HT-29 (cell line): ENCODE measurements at regions not wholly inside any gene's neighbourhood (a gene's known extent, or its start where the extent isn't known, plus 50 kb on each side); places are given as distances from the start of the nearest gene placed in this dataset.

Source experiments
- DNase-seq: peaks from one replicate; pipeline ENCODE4 v3.0.0-alpha.2; 2015; ENCODE audit warnings: low spot score

DNA sequence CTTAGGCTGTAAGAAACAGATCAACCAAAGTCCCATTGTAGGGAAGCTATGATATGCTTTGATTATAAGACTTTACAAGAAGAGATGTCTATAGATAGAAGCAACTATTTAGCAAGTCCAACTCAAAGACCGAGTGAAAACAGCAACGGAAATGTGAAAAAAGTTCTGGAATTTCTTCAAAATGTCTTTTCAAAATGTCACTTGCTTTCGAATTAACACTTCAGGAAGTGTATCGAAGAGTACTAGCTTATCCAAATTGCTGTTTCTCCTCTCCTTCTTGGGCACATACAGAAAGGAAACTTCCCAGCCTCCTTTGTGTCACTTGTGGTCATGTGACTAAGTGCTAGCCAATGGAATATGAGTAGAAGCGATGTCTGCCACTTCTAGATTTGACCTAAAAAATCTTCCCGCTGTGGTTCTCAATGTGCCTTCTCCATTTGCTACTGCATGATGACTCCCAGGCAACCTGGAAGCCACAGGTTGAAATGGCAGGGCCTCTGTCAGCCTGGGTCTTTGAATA, 89.9 kb downstream of the TSEN15 start:
- DNase-seq = no peak

DNA sequence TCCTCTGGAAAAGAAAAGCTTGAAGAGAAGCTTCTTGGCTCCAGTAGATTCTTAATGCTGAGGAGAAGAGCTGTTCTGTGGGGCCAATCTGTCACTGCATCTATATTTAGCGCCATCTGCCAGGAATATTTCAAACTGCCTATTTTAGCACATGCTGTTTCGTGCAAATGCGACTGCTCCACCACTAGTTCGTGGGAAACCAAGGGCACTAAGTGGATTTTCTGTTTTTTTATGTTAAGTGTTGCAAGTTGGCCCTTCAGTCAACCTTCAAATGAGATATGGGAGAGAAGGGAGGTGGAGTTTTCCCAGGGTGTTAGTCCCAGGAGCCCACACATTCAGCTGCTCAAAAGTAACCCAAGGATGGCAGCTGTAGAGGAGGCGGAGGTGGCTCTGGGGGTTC, 91.9 kb downstream of the TSEN15 start:
- peak; percentile 14 for DNase-seq

DNA sequence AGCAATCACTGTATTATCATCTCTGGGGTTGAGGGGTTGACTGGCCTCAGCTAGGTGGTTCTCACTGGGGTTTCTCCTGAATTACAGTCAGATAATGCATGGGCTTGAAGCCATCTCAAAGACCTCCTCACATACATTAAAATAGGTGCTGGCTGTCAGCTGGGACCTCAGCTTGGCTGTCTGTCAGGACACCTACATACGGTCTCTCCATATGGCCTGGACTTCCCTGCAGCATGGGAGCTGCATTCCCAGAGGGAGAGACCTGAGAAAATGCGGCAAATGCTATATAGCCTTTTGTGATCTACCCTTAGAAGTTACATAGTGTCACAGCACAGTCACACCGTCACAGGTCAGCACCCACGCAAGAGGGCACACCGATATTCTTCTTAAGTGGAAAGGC, 93.6 kb downstream of the TSEN15 start:
- DNase-seq = no peak

DNA sequence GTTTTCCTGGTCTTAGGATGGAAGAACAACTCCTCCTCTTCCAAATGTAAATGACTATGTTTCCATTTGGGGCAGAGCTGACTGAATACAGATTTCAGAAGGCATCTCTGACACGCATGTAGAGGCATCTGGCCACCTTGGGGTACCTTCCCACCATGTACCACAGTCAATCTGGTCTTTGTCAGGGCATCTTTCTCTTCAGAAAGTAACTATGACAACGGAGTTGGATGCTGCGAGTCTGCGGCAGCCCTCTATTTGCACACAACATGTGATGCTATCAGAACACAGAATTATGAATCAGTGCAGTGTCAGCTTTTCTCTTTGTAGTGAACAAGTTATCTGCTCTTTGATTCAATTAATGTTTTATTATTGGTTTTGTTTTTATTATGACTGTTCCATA, 94.7 kb downstream of the TSEN15 start:
- no peak for DNase-seq

DNA sequence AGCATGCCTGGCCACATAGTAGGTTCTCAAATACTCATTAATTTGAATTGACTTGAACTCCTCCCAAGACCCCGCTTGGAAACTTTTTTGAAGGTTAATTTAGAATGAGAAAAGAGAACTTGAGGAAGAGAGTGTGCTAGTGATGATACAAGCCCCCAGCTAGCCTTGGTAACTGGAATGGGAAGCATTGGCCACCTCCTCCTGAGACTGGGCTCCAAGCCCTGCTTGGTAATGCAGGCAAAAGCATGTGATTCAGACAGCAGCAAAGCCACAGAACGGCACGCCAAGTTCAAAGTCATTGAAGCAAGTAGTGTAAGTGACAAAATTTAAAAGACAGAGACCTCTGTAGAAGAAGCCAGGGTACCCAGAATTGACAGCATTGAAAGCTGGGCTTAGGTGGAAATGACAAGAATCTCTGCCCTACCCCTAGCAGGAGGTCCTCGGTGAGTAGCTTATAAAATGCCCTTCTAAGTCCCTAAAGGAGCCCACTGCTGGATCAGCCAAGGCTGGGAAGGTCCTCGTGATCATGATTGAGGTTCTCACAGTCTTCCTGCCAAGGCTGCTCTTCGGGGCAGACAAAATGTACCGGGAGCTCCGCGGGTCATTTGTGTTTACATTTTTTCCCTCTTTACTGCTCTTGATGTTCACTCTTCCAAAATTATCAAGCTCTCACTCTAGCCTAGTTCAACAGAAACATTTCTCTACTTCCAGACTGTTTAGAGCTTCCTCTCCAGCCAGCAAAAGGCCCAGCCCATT, 99.4 kb downstream of the TSEN15 start:
- no peak for DNase-seq

DNA sequence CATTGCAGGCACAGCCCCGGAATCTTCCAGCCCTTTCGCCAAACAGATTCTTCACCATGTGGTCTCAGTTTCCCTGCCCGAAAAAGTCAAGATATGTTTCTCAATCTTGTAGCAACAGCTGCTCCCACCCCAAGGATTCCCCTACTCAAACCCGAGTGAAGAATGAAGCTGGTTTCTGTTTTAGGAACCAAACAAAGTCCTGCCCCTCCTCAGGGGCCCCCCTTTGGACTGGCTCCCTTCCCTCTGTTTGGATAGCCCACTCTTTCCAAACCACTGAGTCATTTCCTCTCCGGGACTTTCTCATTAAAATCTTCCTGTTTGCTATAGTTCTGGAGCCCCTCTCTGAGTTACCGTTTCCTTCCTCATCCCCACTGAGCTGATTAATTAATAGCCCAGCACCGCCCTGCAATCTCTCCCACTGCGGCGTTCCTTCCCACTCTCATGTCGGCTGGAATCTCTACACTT, 100.9 kb downstream of the TSEN15 start:
- peak; percentile 11 for DNase-seq

DNA sequence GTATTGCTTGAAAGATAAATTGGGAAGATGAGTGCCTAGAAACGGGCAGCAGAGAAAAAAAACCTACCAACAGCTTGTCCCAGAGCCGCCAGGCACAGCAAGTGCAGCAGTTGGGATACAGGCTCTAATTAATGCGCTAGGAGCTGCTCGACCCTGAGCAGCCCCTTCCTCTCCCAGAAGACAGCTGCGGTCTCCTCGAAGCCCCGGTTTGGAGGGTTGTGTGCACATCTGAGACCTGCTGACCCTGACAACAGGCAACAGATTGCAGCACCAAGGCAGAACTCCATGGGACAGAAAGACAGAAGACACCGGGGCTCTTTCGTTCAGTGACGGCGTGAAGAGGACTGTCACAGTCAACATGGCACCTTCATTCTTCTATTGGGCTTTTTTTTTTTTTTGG, 101.4 kb downstream of the TSEN15 start:
- DNase-seq = no peak

DNA sequence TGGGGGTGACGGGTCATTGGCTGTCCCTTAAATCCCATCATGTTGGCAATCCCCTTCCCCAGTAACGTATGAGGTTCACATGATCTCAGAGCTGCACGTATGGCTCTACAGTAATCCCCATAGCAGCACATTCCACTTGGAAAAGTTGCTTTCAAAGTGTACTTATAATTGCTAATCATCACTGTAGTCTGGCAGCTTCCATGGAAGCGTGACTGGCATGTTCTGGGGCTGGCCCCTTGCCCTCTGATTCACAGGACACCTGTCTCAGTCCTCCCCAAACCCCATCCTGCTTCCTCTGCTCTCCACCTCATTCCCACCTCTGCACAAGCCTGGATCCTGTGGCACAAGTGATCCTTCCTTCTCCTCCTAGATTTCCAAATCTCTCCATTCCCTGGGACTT, 102.2 kb downstream of the TSEN15 start:
- no peak for DNase-seq

DNA sequence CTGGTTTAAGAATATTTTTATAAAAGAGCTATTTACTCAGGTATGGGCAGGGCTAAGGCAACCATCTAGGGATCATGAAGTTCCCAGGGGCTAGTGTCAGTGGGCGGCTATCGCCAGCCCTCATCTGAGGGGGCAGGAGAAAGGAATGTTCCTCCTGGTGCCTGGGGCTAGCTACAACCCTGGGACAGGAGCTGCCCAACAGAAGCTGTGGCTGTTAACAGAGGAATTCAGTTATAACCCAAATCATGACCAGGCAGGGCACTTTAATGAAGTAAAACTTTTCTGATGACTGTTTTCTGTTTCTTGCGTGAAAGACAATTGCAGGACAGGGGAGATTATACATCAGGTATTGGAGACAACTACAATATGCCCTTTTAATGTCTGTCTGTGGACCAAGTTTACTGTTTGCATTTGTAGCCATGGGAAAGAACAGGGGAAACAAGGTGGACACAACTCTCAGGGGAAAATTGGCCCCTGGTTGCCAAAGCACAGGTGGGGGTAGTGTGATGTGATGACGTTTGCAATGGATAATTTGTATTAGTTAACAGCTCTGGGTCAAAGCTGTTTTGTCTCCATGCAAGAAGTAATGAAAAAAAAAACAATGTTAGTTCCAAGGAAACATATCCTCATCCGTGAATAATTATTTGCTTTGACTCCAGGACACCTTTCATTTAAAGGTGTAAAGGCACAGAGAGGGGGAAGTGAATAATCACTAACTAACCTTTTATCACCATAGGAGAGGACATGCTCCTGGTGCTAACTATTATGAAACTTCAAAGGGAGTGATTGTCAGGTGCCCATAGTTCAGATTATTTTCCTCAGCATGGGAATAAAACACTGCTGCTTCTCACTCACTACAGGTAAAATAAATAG, 105.2 kb downstream of the TSEN15 start:
- no peak for DNase-seq

DNA sequence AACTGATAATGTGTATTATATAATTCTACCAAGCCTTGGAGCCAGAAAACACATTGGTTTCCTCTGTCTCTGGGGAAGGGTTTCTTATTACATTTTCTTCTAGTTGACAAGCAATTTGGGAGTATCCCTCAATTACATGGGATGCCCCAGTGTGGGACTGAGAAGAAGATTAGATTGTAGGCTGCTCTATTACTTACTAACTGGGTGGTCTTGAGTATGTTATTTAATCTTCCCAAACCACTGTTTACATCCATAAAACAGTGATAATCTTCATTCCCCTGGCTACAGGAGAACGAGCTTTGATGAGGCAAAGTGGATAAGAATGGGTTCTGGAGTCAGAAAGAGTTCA, 105.8 kb downstream of the TSEN15 start:
- no peak for DNase-seq

DNA sequence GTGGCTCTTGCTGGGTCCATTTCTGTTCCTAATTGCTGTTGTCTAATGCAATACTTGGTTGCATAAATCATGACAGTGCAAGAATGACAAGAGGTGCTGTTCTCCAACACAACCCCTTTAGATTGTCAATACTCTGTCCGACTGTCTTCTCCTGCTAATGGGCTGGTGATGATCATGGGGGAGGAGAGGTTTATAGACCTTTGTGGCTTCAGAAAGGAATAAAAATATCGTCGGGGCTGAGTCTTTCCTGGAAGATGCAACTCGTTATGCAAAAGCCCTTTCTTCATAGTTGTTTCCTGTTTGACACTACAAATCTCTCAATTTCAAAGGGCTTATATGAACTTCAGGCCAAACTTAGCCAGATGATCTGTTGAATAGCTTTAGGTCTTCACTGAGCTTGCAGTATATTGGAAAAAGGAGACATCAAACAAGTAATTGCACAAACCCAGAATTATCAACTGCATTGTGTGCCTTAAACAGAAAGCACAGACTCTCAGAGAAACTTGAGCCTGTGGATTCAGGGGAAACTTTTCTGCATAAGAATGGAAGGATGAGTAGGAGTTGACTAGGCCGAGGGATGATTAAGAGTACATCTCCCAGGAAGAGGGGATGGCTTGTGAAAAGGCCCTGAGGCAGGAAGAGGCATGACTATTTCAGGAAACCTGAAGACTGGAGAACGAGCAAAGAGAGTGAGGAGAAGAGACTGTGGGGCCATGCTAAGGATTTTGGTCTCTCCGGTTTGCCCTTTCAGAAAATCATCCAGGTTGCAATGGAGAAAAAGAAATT, 107.6 kb downstream of the TSEN15 start:
- DNase-seq = no peak

DNA sequence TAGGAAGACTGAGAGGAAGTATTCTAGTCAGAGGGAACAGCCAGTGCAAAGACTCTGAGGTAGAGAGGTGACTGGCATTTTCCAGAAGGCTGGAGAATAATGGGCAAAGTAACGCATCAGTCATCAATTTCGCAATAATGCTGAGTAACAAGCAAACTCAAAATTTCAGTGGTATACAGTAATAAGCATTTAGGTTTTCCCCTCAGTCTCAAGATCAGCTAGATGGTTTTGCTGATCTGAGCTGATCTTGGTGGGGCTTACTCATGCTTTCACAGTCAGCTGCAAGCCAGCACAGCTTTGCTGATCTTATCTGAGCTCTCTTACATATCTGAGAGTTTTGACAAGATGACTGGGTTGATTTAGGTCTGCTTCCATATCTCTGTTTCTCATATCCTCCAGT, 108.7 kb downstream of the TSEN15 start:
- DNase-seq = no peak

DNA sequence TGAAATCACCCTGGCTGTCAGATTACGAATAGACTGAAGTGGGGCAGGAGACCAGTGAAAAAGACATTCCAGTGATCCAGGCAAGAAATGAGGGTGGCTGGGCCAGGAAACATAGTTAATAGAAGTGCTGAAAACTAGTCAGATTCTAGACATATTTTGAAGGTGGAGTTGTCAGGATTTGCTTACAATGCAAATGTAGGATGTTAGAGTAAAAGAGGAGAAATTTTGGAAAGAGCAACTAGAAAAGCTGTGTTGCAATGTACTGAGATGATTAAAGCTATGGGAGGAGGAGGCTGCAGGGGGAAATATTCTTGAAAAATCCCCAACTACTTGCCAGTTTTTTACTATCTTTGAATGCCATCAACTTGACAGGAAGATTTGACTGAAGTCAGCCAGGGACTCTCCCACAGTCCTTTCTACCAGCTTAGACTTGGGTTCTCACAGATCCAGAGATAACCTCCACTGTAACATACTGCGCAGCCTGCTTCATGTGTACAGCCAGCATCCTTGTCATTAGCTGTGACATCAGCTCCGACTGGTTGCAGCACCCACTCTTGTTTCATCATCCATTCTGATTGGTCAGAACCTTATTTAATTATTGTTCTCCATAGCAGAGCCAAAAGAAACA, 109.7 kb downstream of the TSEN15 start:
- no peak for DNase-seq

DNA sequence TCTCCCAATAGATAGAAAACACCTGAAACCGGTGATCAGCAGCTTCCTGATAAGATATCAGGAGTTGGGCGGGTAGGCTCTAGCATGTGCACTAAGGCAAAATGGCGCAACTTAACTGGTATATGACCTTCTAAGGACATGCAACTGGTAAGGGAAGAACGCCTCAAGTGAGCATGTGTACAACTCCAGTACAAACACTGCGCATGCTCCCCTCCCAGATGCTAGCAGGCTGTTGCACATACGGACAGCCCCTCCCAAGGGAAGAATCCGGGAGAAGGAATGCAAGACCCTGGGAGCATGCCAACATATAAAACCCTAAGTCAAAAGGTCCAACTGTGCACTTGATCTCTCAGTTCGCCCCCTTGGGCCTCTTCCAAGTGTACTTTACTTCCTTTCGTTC, 110.8 kb downstream of the TSEN15 start:
- no peak for DNase-seq

DNA sequence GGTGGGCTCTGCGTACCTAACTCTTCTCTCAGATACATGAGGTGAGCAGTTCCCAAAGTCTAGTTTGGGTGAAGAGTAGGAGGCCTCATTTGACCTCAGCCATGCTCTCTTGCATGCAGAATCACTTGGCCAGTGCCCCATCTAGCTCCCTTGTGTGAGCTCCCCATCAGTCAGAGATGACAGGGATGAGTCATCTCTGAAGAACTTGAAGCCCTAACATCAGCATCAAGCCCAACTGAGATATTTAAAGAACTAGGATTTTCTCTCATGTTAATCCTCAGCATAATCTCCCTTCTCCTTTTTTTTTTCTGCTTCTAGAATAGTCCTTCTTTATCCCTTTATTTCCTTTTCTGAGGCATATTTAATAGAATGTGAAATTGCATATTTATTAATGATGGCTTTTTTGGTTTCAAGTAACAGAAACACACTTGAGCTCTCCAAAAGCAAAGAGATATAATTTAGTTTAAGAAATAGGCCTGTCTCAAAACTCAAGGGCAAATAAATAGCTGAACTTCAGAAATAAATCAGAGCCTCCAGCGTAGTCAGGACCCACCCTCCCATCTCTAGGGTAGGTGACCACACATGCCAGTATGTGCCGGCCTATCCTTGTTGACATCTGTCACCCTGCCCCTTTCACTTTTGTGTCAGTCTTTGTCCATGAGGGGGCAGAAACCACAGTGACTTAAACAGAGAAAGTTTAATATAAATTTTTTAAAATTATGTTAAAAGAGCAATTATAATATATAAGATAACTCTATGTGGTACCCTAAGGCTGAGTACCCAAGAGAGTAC, 112.3 kb downstream of the TSEN15 start:
- DNase-seq = no peak

DNA sequence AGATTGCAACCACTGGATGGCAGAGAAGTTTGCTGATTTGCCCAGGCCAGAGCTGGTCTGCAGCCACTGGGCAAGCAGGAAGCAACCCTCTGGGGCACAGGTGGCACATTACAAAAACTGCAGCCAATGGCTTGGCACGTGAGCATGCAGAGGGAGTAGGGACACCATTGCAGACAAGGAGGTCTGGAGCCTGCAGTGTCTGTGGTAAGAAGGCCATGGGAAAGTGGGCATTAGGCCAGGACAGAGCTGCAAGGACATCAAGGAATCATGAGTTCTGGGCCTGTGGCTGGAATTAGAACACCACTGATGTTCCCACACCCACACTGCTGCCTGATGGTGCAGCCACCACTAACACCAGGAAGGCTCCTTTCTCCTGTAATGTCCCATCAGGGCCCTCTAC, 113.0 kb downstream of the TSEN15 start:
- DNase-seq = no peak

DNA sequence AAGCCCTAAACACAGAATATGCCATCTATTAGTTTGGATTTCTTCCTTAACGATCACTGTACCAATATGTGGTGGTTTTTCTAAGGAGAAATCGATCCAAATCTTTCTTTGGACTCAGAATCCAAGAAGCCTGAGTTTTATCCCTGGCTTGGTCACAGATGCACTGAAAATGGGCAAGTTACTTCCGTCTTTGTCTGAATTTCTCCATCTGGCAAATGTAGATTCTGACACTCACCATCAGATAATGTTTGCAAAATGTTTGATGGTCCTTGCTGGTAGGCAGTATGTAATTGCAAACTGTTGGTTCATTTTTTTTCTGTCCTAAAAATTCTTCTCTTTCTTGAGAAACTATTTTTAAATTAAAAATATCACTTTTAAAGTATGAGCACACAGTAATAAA, 115.0 kb downstream of the TSEN15 start:
- DNase-seq = no peak

DNA sequence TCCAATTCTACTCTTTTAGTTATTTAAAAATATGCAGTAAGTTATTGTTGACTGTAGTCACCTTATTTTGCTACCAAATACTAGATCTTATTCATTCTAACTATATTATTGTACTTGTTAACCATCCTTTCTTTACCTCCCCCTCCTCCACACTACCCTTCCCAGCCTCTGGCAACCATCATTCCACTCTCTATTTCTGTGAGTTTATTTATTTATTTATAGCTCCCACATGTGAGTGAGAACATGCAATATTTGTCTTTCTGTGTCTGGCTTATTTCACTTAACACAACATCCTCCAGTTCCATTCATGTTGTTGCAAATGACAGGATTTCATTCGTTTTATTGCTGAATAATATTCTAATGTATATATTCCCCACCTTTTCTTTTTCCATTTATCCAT, 115.8 kb downstream of the TSEN15 start:
- DNase-seq = no peak

DNA sequence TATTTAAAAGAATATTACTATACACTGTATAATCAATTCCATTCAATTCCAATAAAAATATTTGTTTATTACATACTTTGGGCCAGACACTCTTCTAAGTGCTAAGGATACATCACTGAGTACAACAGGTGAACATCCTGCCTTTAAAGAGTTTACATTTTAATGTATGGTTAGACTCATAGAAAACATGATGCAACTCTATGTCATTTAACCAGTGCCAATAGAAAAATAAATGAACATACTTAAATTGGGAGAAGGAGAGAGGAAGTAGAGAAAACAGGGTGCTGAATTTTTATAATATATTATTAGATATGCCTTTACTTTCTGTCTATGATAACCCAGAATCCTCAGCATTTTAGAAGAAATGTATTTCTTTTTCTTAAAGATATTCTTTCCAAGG, 119.2 kb downstream of the TSEN15 start:
- DNase-seq = no peak

DNA sequence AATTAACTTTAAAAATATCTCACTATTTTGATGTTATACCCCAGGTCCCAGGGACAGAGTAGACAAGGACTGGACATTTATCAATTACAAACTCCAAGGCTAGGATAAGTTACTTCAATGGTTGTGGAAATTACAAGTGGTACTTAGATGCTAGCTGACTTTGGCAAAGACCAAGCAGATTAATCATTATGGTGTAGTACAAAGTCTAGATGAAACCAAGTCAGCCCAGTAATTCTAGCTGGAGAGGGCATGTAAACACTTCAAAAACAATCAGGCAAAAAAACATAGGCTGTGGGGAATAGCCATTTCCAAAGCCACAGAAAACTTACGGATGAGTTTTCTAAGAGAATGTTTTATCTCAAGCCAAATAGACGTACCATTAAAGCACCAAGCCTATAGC, 124.5 kb downstream of the TSEN15 start:
- DNase-seq = no peak

DNA sequence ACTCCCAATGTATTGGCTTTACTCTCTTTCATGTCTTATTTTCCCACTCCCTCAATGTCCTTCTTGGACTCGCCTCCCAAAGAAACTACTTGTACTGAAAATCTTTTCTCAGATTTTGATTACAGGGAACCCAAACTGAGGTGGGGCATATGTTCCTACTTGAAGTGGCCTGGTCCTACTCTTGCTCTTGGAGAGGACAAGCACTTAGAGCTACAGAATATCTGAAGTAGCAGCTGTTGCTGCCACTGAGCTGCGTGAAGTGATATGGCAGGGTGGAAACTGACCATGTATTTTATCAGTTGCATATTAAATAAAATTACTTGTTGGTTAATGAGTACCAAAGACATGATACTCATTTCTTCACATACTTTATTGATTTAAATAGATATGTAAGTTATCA, 129.5 kb downstream of the TSEN15 start:
- DNase-seq = no peak
